AG09319 (cell line): ENCODE measurements at regions not wholly inside any gene's neighbourhood (a gene's known extent, or its start where the extent isn't known, plus 50 kb on each side); places are given as distances from the start of the nearest gene placed in this dataset.

ENCODE experiments used
- DNase-seq: peaks from one replicate; pipeline ENCODE4 v3.0.0-alpha.2; 2010; ENCODE audit warnings: low read depth; ENCODE audit errors: extremely low read depth
- CTCF ChIP-seq: IDR thresholded peaks from 2 replicates; pipeline ENCODE4 v1.5.1; 2011; ENCODE audit warnings: low read depth, mild to moderate bottlenecking, inconsistent platforms, low read length, moderate library complexity

- no peak for DNase-seq
- TF ChIP-seq CTCF: peak; percentile 34
Observed at GRCh38 chr1:227449051-227449450, 114.3 kb upstream of the ZNF678 start.

- TF ChIP-seq CTCF: peak; percentile 62
- no peak for DNase-seq
Observed at GRCh38 chr1:227447531-227447990, 115.8 kb upstream of the ZNF678 start.

- TF ChIP-seq CTCF: no peak
- no peak for DNase-seq
Observed at GRCh38 chr1:227445746-227446145, 117.6 kb upstream of the ZNF678 start.

GRCh38 chr1:227445092-227445674, 118.2 kb upstream of the ZNF678 start:
- DNase-seq: no peak
- TF ChIP-seq CTCF: no peak

- DNase-seq: no peak
- no peak for TF ChIP-seq CTCF
Observed at GRCh38 chr1:227440182-227440581, 121.9 kb upstream of the CDC42BPA start.

- peak; percentile 38 for DNase-seq
- TF ChIP-seq CTCF: peak; percentile 36
Observed at GRCh38 chr1:227437495-227438008, 119.3 kb upstream of the CDC42BPA start.

- TF ChIP-seq CTCF: no peak
- no peak for DNase-seq
Observed at GRCh38 chr1:227434808-227435444, 116.6 kb upstream of the CDC42BPA start.
